Suppressor macrophage treated with lipopolysaccharide for 1 hour (primary cell): ENCODE measurements at regions not wholly inside any gene's neighbourhood (a gene's known extent, or its start where the extent isn't known, plus 50 kb on each side); places are given as distances from the start of the nearest gene placed in this dataset.

ENCODE experiments used
- DNase-seq, 3 donors: peaks; one replicate each; pipeline ENCODE4 v3.0.0-alpha.2; 2020 to 2022

GRCh38 chr6:68372991-68373390, 262.1 kb upstream of the ADGRB3 start:
- no peak for DNase-seq

- DNase-seq = no peak
Measured at GRCh38 chr6:68368845-68369244, 266.2 kb upstream of the ADGRB3 start.

- DNase-seq = no peak
Measured at GRCh38 chr6:68364271-68364805, 270.7 kb upstream of the ADGRB3 start.

- peak; percentile 23 to 31 (median 29) for DNase-seq
Measured at GRCh38 chr6:68343901-68344300, 291.2 kb upstream of the ADGRB3 start.

- DNase-seq = no peak
Measured at GRCh38 chr6:68342286-68342685, 292.8 kb upstream of the ADGRB3 start.

- DNase-seq = no peak
Measured at GRCh38 chr6:68339488-68340131, 295.5 kb upstream of the ADGRB3 start.

- no peak for DNase-seq
Measured at GRCh38 chr6:68333442-68333841, 301.6 kb upstream of the ADGRB3 start.

GRCh38 chr6:68328156-68328555, 306.9 kb upstream of the ADGRB3 start:
- no peak for DNase-seq

- no peak for DNase-seq
Measured at GRCh38 chr6:68326762-68327161, 308.3 kb upstream of the ADGRB3 start.

- DNase-seq = no peak
Measured at GRCh38 chr6:68317366-68317765, 317.7 kb upstream of the ADGRB3 start.

GRCh38 chr6:68313911-68314310, 321.2 kb upstream of the ADGRB3 start:
- DNase-seq = no peak

- no peak for DNase-seq
Measured at GRCh38 chr6:68307301-68307700, 327.8 kb upstream of the ADGRB3 start.

- no peak for DNase-seq
Measured at GRCh38 chr6:68296126-68296525, 339.0 kb upstream of the ADGRB3 start.

- DNase-seq = no peak
Measured at GRCh38 chr6:68282646-68283045, 352.4 kb upstream of the ADGRB3 start.

GRCh38 chr6:68279793-68280557, 355.1 kb upstream of the ADGRB3 start:
- DNase-seq = no peak

GRCh38 chr6:68273297-68273696, 361.8 kb upstream of the ADGRB3 start:
- DNase-seq = no peak

- DNase-seq = no peak
Measured at GRCh38 chr6:68256391-68256790, 378.7 kb upstream of the ADGRB3 start.

- DNase-seq = no peak
Measured at GRCh38 chr6:68252632-68253031, 382.4 kb upstream of the ADGRB3 start.

- no peak for DNase-seq
Measured at GRCh38 chr6:68247782-68248181, 387.3 kb upstream of the ADGRB3 start.

- DNase-seq = no peak
Measured at GRCh38 chr6:68240726-68241125, 394.4 kb upstream of the ADGRB3 start.

GRCh38 chr6:68239034-68239433, 396.0 kb upstream of the ADGRB3 start:
- DNase-seq = no peak

- DNase-seq = no peak
Measured at GRCh38 chr6:68238097-68238601, 396.9 kb upstream of the ADGRB3 start.

- no peak for DNase-seq
Measured at GRCh38 chr6:68237205-68237604, 397.9 kb upstream of the ADGRB3 start.

GRCh38 chr6:68235326-68235784, 399.7 kb upstream of the ADGRB3 start:
- no peak for DNase-seq
